ENCODE measurements at regions not wholly inside any gene's neighbourhood (a gene's known extent, or its start where the extent isn't known, plus 50 kb on each side); places are given as distances from the start of the nearest gene placed in this dataset.

- DNase-seq (ENCODE audit: low spot score), result no peak
- Histone ChIP-seq H3K36me3 (ENCODE audit: insufficient read depth, low read length, poor library complexity, severe bottlenecking) (no peaks in the 10 kb centered on the region), H3K4me3 (ENCODE audit: low read depth, low read length, poor library complexity, severe bottlenecking) (no peak overlapping the region), H3K27ac (ENCODE audit: low read depth, low read length, poor library complexity, severe bottlenecking) (no peak overlapping the region), H3K27me3 (replicated peaks; ENCODE audit: insufficient read depth, low read depth, low read length, poor library complexity) (no peaks in the 10 kb centered on the region), H3K9me3 (ENCODE audit: low read depth, low read length, poor library complexity, severe bottlenecking) (no peaks in the 10 kb centered on the region), H3K4me1 (ENCODE audit: insufficient read depth, low read length, poor library complexity, severe bottlenecking) (no peaks in the 10 kb centered on the region)
- intact Hi-C loops (cut with micrococcal nuclease; ENCODE audit: unreplicated experiment), result no loop called here
- no TSS peak for BruUV-seq (replicated peaks)
- ChIA-PET POLR2A (ENCODE audit: low non-redundant PET) (no interaction called here), CTCF (no interaction called here)
- TF ChIP-seq CTCF (conservative IDR thresholded peaks at IDR 0.05; ENCODE audit: low read depth, low read length), result no peak
Observed at GRCh38 chr2:53170466-53170865, 597.1 kb upstream of the CHAC2 start.

GRCh38 chr2:53167227-53167626 is 600.4 kb upstream of the CHAC2 start:
- no peak for DNase-seq (ENCODE audit: low spot score)
- Histone ChIP-seq H3K9me3 (ENCODE audit: low read depth, low read length, poor library complexity, severe bottlenecking) (no peaks in the 10 kb centered on the region), H3K27ac (ENCODE audit: low read depth, low read length, poor library complexity, severe bottlenecking) (no peak overlapping the region), H3K27me3 (replicated peaks; ENCODE audit: insufficient read depth, low read depth, low read length, poor library complexity) (no peaks in the 10 kb centered on the region), H3K4me3 (ENCODE audit: low read depth, low read length, poor library complexity, severe bottlenecking) (no peak overlapping the region), H3K36me3 (ENCODE audit: insufficient read depth, low read length, poor library complexity, severe bottlenecking) (no peaks in the 10 kb centered on the region), H3K4me1 (ENCODE audit: insufficient read depth, low read length, poor library complexity, severe bottlenecking) (no peaks in the 10 kb centered on the region)
- no TSS peak for BruUV-seq (replicated peaks)
- ChIA-PET POLR2A (ENCODE audit: low non-redundant PET) (no interaction called here), CTCF (no interaction called here)
- intact Hi-C loops (cut with micrococcal nuclease; ENCODE audit: unreplicated experiment), result no loop called here
- TF ChIP-seq CTCF (conservative IDR thresholded peaks at IDR 0.05; ENCODE audit: low read depth, low read length) (no peak), EZH2 (IDR thresholded peaks at IDR 0.05; ENCODE audit: borderline replicate concordance, low read depth, low read length, poor library complexity, severe bottlenecking) (no peak)

- no peaks in the 10 kb centered on the region for H3K27me3 ChIP-seq (replicated peaks; ENCODE audit: insufficient read depth, low read depth, low read length, poor library complexity)
- no peak for TF ChIP-seq EZH2 (IDR thresholded peaks at IDR 0.05; ENCODE audit: borderline replicate concordance, low read depth, low read length, poor library complexity, severe bottlenecking)
- TF ChIP-seq CTCF (conservative IDR thresholded peaks at IDR 0.05; ENCODE audit: low read depth, low read length), result no peak
- no TSS peak for BruUV-seq (replicated peaks)
- no peaks in the 10 kb centered on the region for H3K4me1 ChIP-seq (ENCODE audit: insufficient read depth, low read length, poor library complexity, severe bottlenecking)
- ChIA-PET CTCF (no interaction called here), POLR2A (ENCODE audit: low non-redundant PET) (no interaction called here)
- no peak for DNase-seq (ENCODE audit: low spot score)
- H3K36me3 ChIP-seq (ENCODE audit: insufficient read depth, low read length, poor library complexity, severe bottlenecking), result no peaks in the 10 kb centered on the region
- no peak overlapping the region for H3K27ac ChIP-seq (ENCODE audit: low read depth, low read length, poor library complexity, severe bottlenecking)
- no peaks in the 10 kb centered on the region for H3K9me3 ChIP-seq (ENCODE audit: low read depth, low read length, poor library complexity, severe bottlenecking)
- no peak overlapping the region for H3K4me3 ChIP-seq (ENCODE audit: low read depth, low read length, poor library complexity, severe bottlenecking)
- intact Hi-C loops (cut with micrococcal nuclease; ENCODE audit: unreplicated experiment), result no loop called here
Observed at GRCh38 chr2:53150146-53150545, 617.5 kb upstream of the CHAC2 start.
